Small intestine (tissue), 7 donors: ENCODE measurements at regions not wholly inside any gene's neighbourhood (a gene's known extent, or its start where the extent isn't known, plus 50 kb on each side); places are given as distances from the start of the nearest gene placed in this dataset.

ENCODE experiments used
- DNase-seq, 2 donors: peaks; one replicate each; pipeline versions ENCODE4 v3.0.0 to v3.0.0-alpha.2; 2013
- FAIRE-seq: peaks from 2 replicates; lab custom pipeline; 2012; peaks lifted over from hg19 to GRCh38; lab: Jason Lieb, UNC
- H3K27ac ChIP-seq, 3 donors: one replicate each; pipeline ENCODE4 v1.5.1; 2013; ENCODE audit warnings: low read length in 2 of 3, mild to moderate bottlenecking in 2 of 3, control low read depth in 1 of 3, inconsistent platforms in 1 of 3, low read depth in 1 of 3, moderate library complexity in 1 of 3
- H3K27me3 ChIP-seq, 3 donors: one replicate each; pipeline ENCODE4 v1.6.1; 2013; ENCODE audit warnings: low read length in 3 of 3, inconsistent platforms in 1 of 3; ENCODE audit not compliant: control insufficient read depth in 3 of 3, insufficient read depth in 3 of 3
- H3K36me3 ChIP-seq, 3 donors: one replicate each; pipeline ENCODE4 v1.6.1; 2013; ENCODE audit warnings: low read length in 3 of 3, inconsistent platforms in 1 of 3, low read depth in 1 of 3, mild to moderate bottlenecking in 1 of 3, moderate library complexity in 1 of 3; ENCODE audit not compliant: control insufficient read depth in 3 of 3, insufficient read depth in 2 of 3
- H3K4me1 ChIP-seq, 3 donors: one replicate each; pipeline ENCODE4 v1.6.1; 2013; ENCODE audit warnings: low read length in 2 of 3, inconsistent platforms in 1 of 3, low read depth in 1 of 3, mild to moderate bottlenecking in 1 of 3, moderate library complexity in 1 of 3; ENCODE audit not compliant: control insufficient read depth in 3 of 3, insufficient read depth in 2 of 3
- H3K4me3 ChIP-seq, 3 donors: one replicate each; pipeline ENCODE4 v1.5.1; 2013; ENCODE audit warnings: low read length in 3 of 3, control low read depth in 1 of 3, inconsistent platforms in 1 of 3, low read depth in 1 of 3, mild to moderate bottlenecking in 1 of 3, moderate library complexity in 1 of 3
- H3K9me3 ChIP-seq, 2 donors: one replicate each; pipeline ENCODE4 v1.6.1; 2013; ENCODE audit warnings: low read depth in 1 of 2, low read length in 1 of 2; ENCODE audit not compliant: control insufficient read depth in 2 of 2, insufficient read depth in 1 of 2
- WGBS, 3 donors: extraction: QIAGEN DNeasy Blood & Tissue Kit; methylation state at CpG; one replicate each; pipeline ENCODE4 v1.1.7; 2013; 5-methylcytosine and 5-hydroxymethylcytosine counted together
- donor health status: healthy with polysubstance abuse.
- donor health status: control.
- donor health status: control.
- donor health status: Bipolar disorder and iron deficiency.
- donor health status: healthy.

DNA sequence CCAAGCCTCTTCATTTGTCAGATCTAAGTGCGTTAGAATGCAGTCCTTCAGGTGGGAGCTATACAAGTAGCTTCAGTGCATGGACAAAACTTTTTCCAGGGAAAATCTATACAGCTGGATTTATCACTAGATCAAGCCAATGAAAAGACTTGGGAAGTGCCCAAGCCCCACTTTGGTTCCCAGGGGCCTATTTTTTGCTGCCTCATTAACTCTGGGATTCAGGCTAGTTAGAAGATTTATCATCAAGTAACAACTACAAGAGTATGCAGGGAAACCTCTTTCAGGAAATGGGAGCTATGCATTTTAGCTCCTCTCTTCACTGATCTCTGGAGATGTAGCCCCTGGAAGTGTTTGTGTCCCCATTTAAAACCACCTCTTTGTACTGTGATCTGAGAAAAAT lies 908.8 kb downstream of the SQOR start:
- FAIRE-seq (no peak), DNase-seq (no peak)
- no peaks in the 10 kb centered on the region for H3K27me3 ChIP-seq
- no peak overlapping the region for H3K4me3 ChIP-seq
- H3K36me3 ChIP-seq: no peaks in the 10 kb centered on the region
- H3K9me3 ChIP-seq: no peaks in the 10 kb centered on the region
- 76 to 86% (median 80%) methylated on average over 1 of the region's 1 CpG for WGBS, 3 donors
- H3K27ac ChIP-seq: no peak overlapping the region
- H3K4me1 ChIP-seq: no peaks in the 10 kb centered on the region

DNA sequence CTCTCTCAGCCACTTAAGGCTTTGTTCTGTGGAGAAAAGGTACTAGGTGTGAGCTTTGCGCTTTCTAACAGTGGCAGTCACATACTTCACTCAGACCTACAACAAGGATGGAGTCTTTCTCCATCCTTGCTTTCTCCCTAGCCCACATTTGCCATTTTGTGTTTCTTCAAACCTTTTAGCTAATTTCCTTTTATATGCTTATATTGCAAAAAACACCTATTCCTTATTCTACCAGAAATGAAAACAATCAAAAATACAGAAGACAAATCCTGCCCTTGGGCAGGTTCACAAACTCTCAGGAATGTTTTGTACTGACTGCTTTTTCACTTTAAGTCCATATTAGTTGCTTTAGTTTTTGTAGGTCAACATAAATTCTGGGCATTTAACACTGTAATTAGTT lies 914.2 kb downstream of the SQOR start:
- H3K4me3 ChIP-seq: no peak overlapping the region
- peaks cover 0 to 3% of the 10 kb centered on the region in 2 donors for H3K9me3 ChIP-seq
- no peaks in the 10 kb centered on the region for H3K27me3 ChIP-seq
- no peak overlapping the region for H3K27ac ChIP-seq
- WGBS, 3 donors: 89 to 96% (median 93%) methylated on average over 1 of the region's 1 CpG
- DNase-seq (no peak), FAIRE-seq (no peak)
- no peaks in the 10 kb centered on the region for H3K36me3 ChIP-seq
- no peaks in the 10 kb centered on the region for H3K4me1 ChIP-seq

DNA sequence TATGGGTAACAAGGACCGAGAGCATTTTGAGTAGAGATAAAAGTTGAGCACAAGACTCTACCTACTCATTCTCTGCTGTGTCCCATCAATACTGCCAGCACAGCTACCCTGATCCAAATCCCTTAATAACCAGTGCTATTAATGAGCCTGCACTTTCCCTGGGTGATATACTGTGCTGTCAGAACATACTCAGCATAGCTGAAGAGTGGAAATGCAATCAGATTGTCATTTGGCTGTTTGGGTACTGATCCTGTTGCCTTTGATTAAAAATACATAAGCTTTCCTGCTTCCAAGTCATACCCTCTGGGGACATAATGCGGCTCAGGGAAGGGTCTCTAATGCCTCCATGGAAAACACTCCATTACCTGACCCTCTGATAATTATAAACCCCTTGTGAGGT lies 917.5 kb downstream of the SQOR start:
- no peak for DNase-seq
- no peaks in the 10 kb centered on the region for H3K27me3 ChIP-seq
- no peaks in the 10 kb centered on the region for H3K4me1 ChIP-seq
- H3K36me3 ChIP-seq: no peaks in the 10 kb centered on the region
- H3K4me3 ChIP-seq: no peak overlapping the region
- FAIRE-seq: no peak
- WGBS, 3 donors: 79 to 88% (median 81%) methylated on average over 2 of the region's 2 CpGs
- peaks cover 0 to 3% of the 10 kb centered on the region in 2 donors for H3K9me3 ChIP-seq
- no peak overlapping the region for H3K27ac ChIP-seq

DNA sequence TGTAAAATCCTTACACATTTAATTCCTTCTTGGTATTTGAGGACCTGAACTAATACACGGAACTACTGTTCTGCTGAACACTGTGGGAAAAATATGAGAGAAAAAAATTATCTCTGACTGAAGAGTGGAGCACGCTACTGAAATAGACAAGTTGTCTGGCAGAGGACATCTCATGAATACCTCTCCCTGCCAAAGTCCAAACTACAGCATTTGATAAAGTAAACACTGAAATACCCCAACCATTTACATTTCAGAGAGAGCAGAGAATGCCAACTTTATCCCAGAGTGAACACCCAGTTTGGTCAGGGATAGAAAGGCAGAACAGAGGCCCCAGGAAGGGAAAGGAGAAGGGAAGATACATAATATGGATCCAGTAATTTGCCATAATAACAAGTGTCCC lies 920.7 kb downstream of the SQOR start:
- WGBS, 3 donors: 39 to 47% (median 41%) methylated on average over 2 of the region's 2 CpGs
- FAIRE-seq (no peak), DNase-seq (peak in 1 of 2 donors; percentile 0)
- Histone ChIP-seq H3K4me3 (no peak overlapping the region), H3K36me3 (no peaks in the 10 kb centered on the region), H3K4me1 (no peaks in the 10 kb centered on the region), H3K27ac (no peak overlapping the region), H3K9me3 (peaks cover 0 to 2% of the 10 kb centered on the region in 2 donors), H3K27me3 (no peaks in the 10 kb centered on the region)

DNA sequence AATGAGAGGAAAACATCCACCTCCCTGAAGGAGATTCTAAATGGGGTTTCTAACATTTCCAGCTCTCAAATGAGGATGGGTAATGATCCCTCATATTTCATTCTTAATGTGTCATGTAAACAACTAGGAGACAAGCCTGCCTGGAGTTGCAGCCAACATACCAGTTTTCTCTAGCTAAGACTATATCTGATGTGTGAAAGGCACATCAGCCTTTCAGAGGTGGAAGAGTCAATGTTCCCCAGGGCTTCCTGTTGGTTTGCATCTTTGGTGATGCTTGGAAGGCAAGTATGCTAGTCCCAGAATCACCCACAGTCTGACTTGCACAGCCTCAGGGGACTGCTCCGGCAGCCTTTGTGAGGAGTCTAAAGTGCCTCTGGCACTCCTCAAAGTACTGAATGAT lies 921.2 kb downstream of the SQOR start:
- WGBS, 3 donors: 87 to 92% (median 91%) methylated on average over 1 of the region's 1 CpG
- H3K27ac ChIP-seq: no peak overlapping the region
- no peaks in the 10 kb centered on the region for H3K27me3 ChIP-seq
- FAIRE-seq: no peak
- H3K4me1 ChIP-seq: no peaks in the 10 kb centered on the region
- no peak for DNase-seq
- H3K9me3 ChIP-seq: no peaks in the 10 kb centered on the region
- H3K36me3 ChIP-seq: no peaks in the 10 kb centered on the region
- no peak overlapping the region for H3K4me3 ChIP-seq

DNA sequence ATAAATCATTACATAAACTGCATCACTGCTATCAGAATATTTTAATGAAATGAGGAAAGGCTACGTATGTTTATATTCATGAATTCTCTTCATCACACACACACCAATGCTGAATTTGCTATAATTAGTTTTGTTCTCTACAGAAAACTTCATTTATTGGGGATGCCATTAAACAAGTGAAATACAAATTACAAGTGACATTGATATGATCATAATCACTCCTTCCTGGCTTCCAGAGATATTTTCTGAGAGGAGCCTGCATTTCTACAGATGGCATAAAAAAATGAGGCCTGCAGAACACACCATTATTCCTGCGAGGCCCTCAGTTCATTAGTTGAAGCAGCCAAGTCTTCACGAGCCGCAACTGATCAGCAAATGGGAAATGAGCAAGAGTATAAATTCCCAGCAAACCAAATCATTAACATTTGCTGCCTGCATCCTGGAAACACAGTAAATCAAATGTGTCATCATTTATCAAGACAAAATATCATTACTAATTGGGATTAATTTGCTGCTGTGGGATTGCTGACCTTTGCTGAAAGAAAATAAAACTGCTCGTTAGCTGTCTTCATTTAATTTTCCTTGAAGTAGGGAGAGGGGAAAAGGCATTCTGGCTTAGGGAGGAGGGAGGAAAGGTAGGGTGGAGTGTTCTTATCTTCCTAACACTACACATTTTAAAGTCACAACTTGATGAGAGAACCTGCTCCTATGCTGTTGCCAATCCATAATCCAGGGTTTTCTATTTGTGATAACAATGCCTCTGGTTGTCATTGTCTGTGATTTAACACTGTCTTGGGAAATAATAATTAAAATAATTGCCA lies 921.9 kb downstream of the SQOR start:
- H3K27ac ChIP-seq: no peak overlapping the region
- no peaks in the 10 kb centered on the region for H3K4me1 ChIP-seq
- WGBS, 3 donors: 78 to 84% (median 83%) methylated on average over 5 of the region's 5 CpGs
- no peaks in the 10 kb centered on the region for H3K9me3 ChIP-seq
- no peak for DNase-seq
- FAIRE-seq: no peak
- H3K4me3 ChIP-seq: no peak overlapping the region
- H3K27me3 ChIP-seq: no peaks in the 10 kb centered on the region
- no peaks in the 10 kb centered on the region for H3K36me3 ChIP-seq

DNA sequence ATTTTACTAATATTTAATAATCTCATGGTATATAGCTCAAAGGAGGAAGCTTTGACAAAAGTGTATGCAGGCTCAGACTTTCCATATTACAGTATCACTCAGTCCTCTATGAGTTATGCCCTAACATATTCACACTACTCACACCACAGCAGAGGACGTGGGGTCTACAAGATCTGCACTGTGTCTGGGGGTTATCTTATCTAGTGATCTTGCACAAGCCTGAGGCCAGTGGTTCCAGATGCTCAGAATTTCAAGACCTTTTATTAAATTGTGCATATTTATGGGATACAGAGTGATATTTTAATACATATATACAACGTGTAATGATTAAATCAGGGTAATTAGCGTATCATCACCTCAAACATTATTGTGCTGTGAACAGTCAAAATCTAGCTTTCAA lies 933.1 kb downstream of the SQOR start:
- no peaks in the 10 kb centered on the region for H3K4me1 ChIP-seq
- no peak overlapping the region for H3K27ac ChIP-seq
- no peaks in the 10 kb centered on the region for H3K9me3 ChIP-seq
- H3K36me3 ChIP-seq: no peaks in the 10 kb centered on the region
- no peak overlapping the region for H3K4me3 ChIP-seq
- no peaks in the 10 kb centered on the region for H3K27me3 ChIP-seq
- DNase-seq (no peak), FAIRE-seq (no peak)
- 78 to 86% (median 80%) methylated on average over 3 of the region's 3 CpGs for WGBS, 3 donors

DNA sequence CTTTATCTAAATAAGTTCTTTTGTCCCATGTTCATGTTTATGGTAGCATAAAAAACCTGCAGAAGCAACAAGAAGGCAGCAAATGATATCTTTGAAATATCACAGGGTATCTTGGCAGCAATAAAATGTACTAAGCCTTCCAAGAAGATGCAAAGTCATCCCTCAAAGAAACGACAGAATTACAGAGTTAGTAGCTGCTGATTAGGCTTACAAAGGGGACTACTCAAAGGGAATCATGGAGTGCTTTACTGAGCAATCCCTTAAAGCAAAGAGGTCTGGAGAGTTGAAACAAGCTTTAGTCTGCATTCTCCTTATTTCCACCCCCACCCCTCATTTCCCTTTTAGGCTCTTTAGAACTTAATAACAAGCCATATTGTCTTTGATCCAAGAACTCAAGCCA lies 935.0 kb downstream of the SQOR start:
- 6 to 20% (median 7%) methylated on average over 1 of the region's 1 CpG for WGBS, 3 donors
- DNase-seq (no peak), FAIRE-seq (no peak)
- Histone ChIP-seq H3K4me1 (no peaks in the 10 kb centered on the region), H3K9me3 (no peaks in the 10 kb centered on the region), H3K4me3 (no peak overlapping the region), H3K36me3 (no peaks in the 10 kb centered on the region), H3K27ac (no peak overlapping the region), H3K27me3 (no peaks in the 10 kb centered on the region)
